Endometrium (tissue), 2 donors: ENCODE measurements at regions not wholly inside any gene's neighbourhood (a gene's known extent, or its start where the extent isn't known, plus 50 kb on each side); places are given as distances from the start of the nearest gene placed in this dataset.

Experiments
- FAIRE-seq: peaks from 2 replicates; lab custom pipeline; 2012; peaks lifted over from hg19 to GRCh38; lab: Jason Lieb, UNC
- donor health status: control.
- donor health status: control.

- no peak for FAIRE-seq
These were observed 65.8 kb upstream of the SEMA3C start for GRCh38 chr7:80984619-80985018.

GRCh38 chr7:80981405-80981804, 62.6 kb upstream of the SEMA3C start:
- no peak for FAIRE-seq

- FAIRE-seq, result no peak
These were observed 58.9 kb upstream of the SEMA3C start for GRCh38 chr7:80977751-80978150.

GRCh38 chr7:80974396-80975358, 55.8 kb upstream of the SEMA3C start:
- FAIRE-seq, result no peak

- FAIRE-seq, result no peak
These were observed 52.4 kb upstream of the SEMA3C start for GRCh38 chr7:80971225-80971624.
